Memory B cell (primary cell): ENCODE measurements at regions not wholly inside any gene's neighbourhood (a gene's known extent, or its start where the extent isn't known, plus 50 kb on each side); places are given as distances from the start of the nearest gene placed in this dataset.
"Not testable (repeated sequence)": the region's sequence is repeated elsewhere in the genome, so short reads cannot be mapped to it uniquely, and the experiment has no call there.

ENCODE experiments used
- ATAC-seq: fragments of 150-1000 bp; cut with Tn5 transposase; 2 replicates; pipeline ENCODE4 v1.10.0; 2021; ENCODE audit warnings: low read depth, mild to moderate bottlenecking, moderate library complexity
- DNase-seq, 2 donors: peaks; one replicate each; pipeline ENCODE4 v3.0.0; 2022; ENCODE audit warnings: low spot score in 2 of 2
- H3K27ac Mint-ChIP-seq: one replicate; pipeline ENCODE4 v1.8.0; 2022; ENCODE audit warnings: mild to moderate bottlenecking, moderate library complexity, mixed read lengths
- H3K27me3 Mint-ChIP-seq: one replicate; pipeline ENCODE4 v1.8.0; 2022; ENCODE audit warnings: mixed read lengths
- H3K36me3 Mint-ChIP-seq: one replicate; pipeline ENCODE4 v1.8.0; 2022; ENCODE audit warnings: mild to moderate bottlenecking, mixed read lengths
- H3K4me1 Mint-ChIP-seq: one replicate; pipeline ENCODE4 v1.8.0; 2022; ENCODE audit warnings: mixed read lengths
- H3K4me3 Mint-ChIP-seq: one replicate; pipeline ENCODE4 v1.8.0; 2022; ENCODE audit warnings: mild to moderate bottlenecking, moderate library complexity, mixed read lengths
- H3K9me3 Mint-ChIP-seq: one replicate; pipeline ENCODE4 v1.8.0; 2022; ENCODE audit warnings: mixed read lengths

- DNase-seq, result no peak
- H3K9me3 Mint-ChIP-seq, result peaks cover 2% of the 10 kb centered on the region
- ATAC-seq, result no peak
- H3K27ac Mint-ChIP-seq, result no peak overlapping the region
- peaks cover 8% of the 10 kb centered on the region for H3K27me3 Mint-ChIP-seq
- H3K4me3 Mint-ChIP-seq, result no peak overlapping the region
- no peaks in the 10 kb centered on the region for H3K4me1 Mint-ChIP-seq
- H3K36me3 Mint-ChIP-seq, result no peaks in the 10 kb centered on the region
Measured at GRCh38 chr16:77488652-77489051, 53.8 kb upstream of the ADAMTS18 start.

- DNase-seq, result no peak
- Mint-ChIP-seq H3K27me3 (peaks cover 6% of the 10 kb centered on the region), H3K4me3 (no peak overlapping the region), H3K9me3 (peaks cover 2% of the 10 kb centered on the region), H3K27ac (no peak overlapping the region), H3K36me3 (no peaks in the 10 kb centered on the region), H3K4me1 (no peaks in the 10 kb centered on the region)
- no peak for ATAC-seq
Measured at GRCh38 chr16:77491091-77491490, 56.3 kb upstream of the ADAMTS18 start.

GRCh38 chr16:77496934-77497333, 62.1 kb upstream of the ADAMTS18 start:
- Mint-ChIP-seq H3K4me3 (no peak overlapping the region), H3K4me1 (no peaks in the 10 kb centered on the region), H3K27me3 (peaks cover 4% of the 10 kb centered on the region), H3K27ac (no peak overlapping the region), H3K9me3 (peaks cover 5% of the 10 kb centered on the region), H3K36me3 (no peaks in the 10 kb centered on the region)
- no peak for ATAC-seq
- DNase-seq, result no peak

GRCh38 chr16:77499373-77500285, 64.8 kb upstream of the ADAMTS18 start:
- Mint-ChIP-seq H3K27me3 (peaks cover 2% of the 10 kb centered on the region), H3K27ac (no peak overlapping the region), H3K4me1 (no peaks in the 10 kb centered on the region), H3K9me3 (peaks cover 5% of the 10 kb centered on the region), H3K36me3 (no peaks in the 10 kb centered on the region), H3K4me3 (no peak overlapping the region)
- DNase-seq (no peak), ATAC-seq (no peak)

GRCh38 chr16:77500286-77500598, 65.4 kb upstream of the ADAMTS18 start:
- H3K4me3 Mint-ChIP-seq, result no peak overlapping the region
- peaks cover 2% of the 10 kb centered on the region for H3K27me3 Mint-ChIP-seq
- ATAC-seq (no peak), DNase-seq (no peak)
- H3K4me1 Mint-ChIP-seq, result no peaks in the 10 kb centered on the region
- no peaks in the 10 kb centered on the region for H3K36me3 Mint-ChIP-seq
- H3K27ac Mint-ChIP-seq, result no peak overlapping the region
- peaks cover 5% of the 10 kb centered on the region for H3K9me3 Mint-ChIP-seq

- peaks cover 5% of the 10 kb centered on the region for H3K9me3 Mint-ChIP-seq
- peaks cover 2% of the 10 kb centered on the region for H3K27me3 Mint-ChIP-seq
- H3K4me1 Mint-ChIP-seq, result no peaks in the 10 kb centered on the region
- DNase-seq, result no peak
- H3K27ac Mint-ChIP-seq, result no peak overlapping the region
- no peak for ATAC-seq
- H3K4me3 Mint-ChIP-seq, result no peak overlapping the region
- H3K36me3 Mint-ChIP-seq, result no peaks in the 10 kb centered on the region
Measured at GRCh38 chr16:77500934-77501664, 66.3 kb upstream of the ADAMTS18 start.

- Mint-ChIP-seq H3K9me3 (no peaks in the 10 kb centered on the region), H3K27me3 (peaks cover 2% of the 10 kb centered on the region), H3K27ac (no peak overlapping the region), H3K4me1 (no peaks in the 10 kb centered on the region), H3K4me3 (no peak overlapping the region), H3K36me3 (no peaks in the 10 kb centered on the region)
- ATAC-seq, result no peak
- DNase-seq, result no peak
Measured at GRCh38 chr16:77502448-77502847, 67.6 kb upstream of the ADAMTS18 start.

- not testable (repeated sequence) for DNase-seq, H3K4me1 Mint-ChIP-seq, H3K36me3 Mint-ChIP-seq, H3K27ac Mint-ChIP-seq, ATAC-seq, H3K9me3 Mint-ChIP-seq, H3K27me3 Mint-ChIP-seq, H3K4me3 Mint-ChIP-seq
Measured at GRCh38 chr16:77506492-77506891, 71.7 kb upstream of the ADAMTS18 start.

- peaks cover 2% of the 10 kb centered on the region for H3K27me3 Mint-ChIP-seq
- H3K36me3 Mint-ChIP-seq, result no peaks in the 10 kb centered on the region
- H3K4me1 Mint-ChIP-seq, result no peaks in the 10 kb centered on the region
- no peak for DNase-seq
- H3K9me3 Mint-ChIP-seq, result no peaks in the 10 kb centered on the region
- H3K4me3 Mint-ChIP-seq, result no peak overlapping the region
- no peak overlapping the region for H3K27ac Mint-ChIP-seq
- no peak for ATAC-seq
Measured at GRCh38 chr16:77509051-77509450, 74.2 kb upstream of the ADAMTS18 start.

GRCh38 chr16:77509796-77510195, 75.0 kb upstream of the ADAMTS18 start:
- H3K27me3 Mint-ChIP-seq, result peaks cover 3% of the 10 kb centered on the region
- no peak overlapping the region for H3K27ac Mint-ChIP-seq
- H3K4me1 Mint-ChIP-seq, result no peaks in the 10 kb centered on the region
- H3K9me3 Mint-ChIP-seq, result no peaks in the 10 kb centered on the region
- H3K36me3 Mint-ChIP-seq, result no peaks in the 10 kb centered on the region
- DNase-seq, result no peak
- H3K4me3 Mint-ChIP-seq, result no peak overlapping the region
- ATAC-seq, result no peak

- Mint-ChIP-seq H3K4me3 (no peak overlapping the region), H3K36me3 (no peaks in the 10 kb centered on the region), H3K27ac (no peak overlapping the region), H3K27me3 (peaks cover 3% of the 10 kb centered on the region), H3K4me1 (no peaks in the 10 kb centered on the region), H3K9me3 (no peaks in the 10 kb centered on the region)
- ATAC-seq, result no peak
- no peak for DNase-seq
Measured at GRCh38 chr16:77511053-77511452, 76.2 kb upstream of the ADAMTS18 start.

- Mint-ChIP-seq H3K4me1 (no peaks in the 10 kb centered on the region), H3K9me3 (no peaks in the 10 kb centered on the region), H3K4me3 (no peak overlapping the region), H3K27me3 (peaks cover 3% of the 10 kb centered on the region), H3K27ac (no peak overlapping the region), H3K36me3 (no peaks in the 10 kb centered on the region)
- DNase-seq (no peak), ATAC-seq (no peak)
Measured at GRCh38 chr16:77514500-77515220, 79.8 kb upstream of the ADAMTS18 start.

GRCh38 chr16:77525226-77525625, 90.4 kb upstream of the ADAMTS18 start:
- H3K27ac Mint-ChIP-seq, DNase-seq, H3K4me1 Mint-ChIP-seq, H3K4me3 Mint-ChIP-seq, H3K27me3 Mint-ChIP-seq, ATAC-seq, H3K36me3 Mint-ChIP-seq: not testable (repeated sequence)
- peaks cover 13% of the 10 kb centered on the region for H3K9me3 Mint-ChIP-seq

GRCh38 chr16:77531752-77532151, 96.9 kb upstream of the ADAMTS18 start:
- H3K27ac Mint-ChIP-seq, result no peak overlapping the region
- no peak for ATAC-seq
- H3K9me3 Mint-ChIP-seq, result peaks cover 9% of the 10 kb centered on the region
- H3K36me3 Mint-ChIP-seq, result no peaks in the 10 kb centered on the region
- no peak overlapping the region for H3K4me3 Mint-ChIP-seq
- no peaks in the 10 kb centered on the region for H3K4me1 Mint-ChIP-seq
- H3K27me3 Mint-ChIP-seq, result peaks cover 4% of the 10 kb centered on the region
- no peak for DNase-seq
